ENCODE measurements at regions not wholly inside any gene's neighbourhood (a gene's known extent, or its start where the extent isn't known, plus 50 kb on each side); places are given as distances from the start of the nearest gene placed in this dataset.
A peak's percentile ranks its signal among the peaks of the same experiment; 100 is the strongest.

- H4K20me1 ChIP-seq (replicated peaks; ENCODE audit: control insufficient read depth, insufficient read depth, low read length) = no peaks in the 10 kb centered on the region
- no peaks in the 10 kb centered on the region for H3K9me1 ChIP-seq (ENCODE audit: control insufficient read depth, insufficient read depth, low read length)
- intact Hi-C loops (cut with micrococcal nuclease) = loop anchor here (2.0 kb wide), 2 partner anchors 41 to 201 kb away; no protein-coding TSS in a partner anchor
- no peaks in the 10 kb centered on the region for H3K79me2 ChIP-seq (ENCODE audit: control insufficient read depth, insufficient read depth, low read length)
- no peaks in the 10 kb centered on the region for H3K9me3 ChIP-seq (replicated peaks; ENCODE audit: control insufficient read depth, insufficient read depth, low read depth, low read length)
- POLR2A ChIA-PET = interaction anchor here (0.6 to 1.7 kb wide), 5 partner anchors 12 to 1961 kb away, joined by 3 to 5 read pairs (median 4); no protein-coding TSS in a partner anchor
- H3K4me1 ChIP-seq (replicated peaks in 1 of 2; ENCODE audit: control insufficient read depth in 2 of 2, insufficient read depth in 2 of 2, low read length in 2 of 2) = peaks cover 0 to 3% of the 10 kb centered on the region in 2 experiments; a peak in 3 of 5 replicates
- H3K4me3 ChIP-seq = peak overlapping the region; percentile 25
- 0% methylated on average over 1 of the region's 1 CpG for WGBS (ENCODE audit: insufficient coverage, low coverage, missing lambda C conversion rate)
- peak; percentile 48 to 86 (median 60) for DNase-seq (ENCODE audit: extremely low read depth in 1 of 4, low spot score in 3 of 4)
- in situ Hi-C loops (cut with MboI) = no loop called here
- no TSS peak for BruUV-seq (replicated peaks)
- H3K27ac ChIP-seq (ENCODE audit: extremely low read depth, low read depth, low read length) = peak overlapping the region; percentile 87
- peak overlapping the region; percentile 26 to 88; a peak in 3 of 4 replicates for H3K9ac ChIP-seq (ENCODE audit: insufficient read depth in 1 of 2, low read depth in 2 of 2, low read length in 2 of 2)
- peak overlapping the region; percentile 93 for H2AFZ ChIP-seq (ENCODE audit: low read depth, low read length)
- CTCF ChIA-PET (ENCODE audit: low intra/inter-chr PET ratio) = no interaction called here
- ATAC-seq = peak; percentile 93
- FAIRE-seq = peak; percentile 90
- no peaks in the 10 kb centered on the region for H3K27me3 ChIP-seq (ENCODE audit: control insufficient read depth in 2 of 2, insufficient read depth in 2 of 2, low read length in 2 of 2)
- peak overlapping the region; percentile 78 for H3K4me2 ChIP-seq (ENCODE audit: insufficient read depth, low read length)
- no peaks in the 10 kb centered on the region for H3K36me3 ChIP-seq (ENCODE audit: control insufficient read depth, insufficient read depth, low read length)
- 0 out of 2 replicates have a peak, but pooled peaks have one; percentile 6 for TF ChIP-seq VEZF1 (CRISPR knock-in tag; IDR thresholded peaks at IDR 0.05)
- 0 out of 2 replicates have a peak, but pooled peaks have one; percentile 70 for TF ChIP-seq ZNF197 (CRISPR knock-in tag; IDR thresholded peaks at IDR 0.05; ENCODE audit: low read depth)
- peak; percentile 89 for TF ChIP-seq MAFK (IDR thresholded peaks at IDR 0.05; ENCODE audit: low read length)
- no peak for TF ChIP-seq STAG1 (CRISPR knock-in tag; IDR thresholded peaks at IDR 0.05; ENCODE audit: borderline replicate concordance)
- TF ChIP-seq JUN (IDR thresholded peaks at IDR 0.05; ENCODE audit: borderline replicate concordance, low read depth, low read length) = 0 out of 2 replicates have a peak, but pooled peaks have one; percentile 30
- TF ChIP-seq JUN (CRISPR knock-in tag; IDR thresholded peaks at IDR 0.05; ENCODE audit: borderline replicate concordance) = no peak
- 0 out of 2 replicates have a peak, but pooled peaks have one; percentile 15 for TF ChIP-seq ATF7 (IDR thresholded peaks at IDR 0.05)
- TF ChIP-seq LCOR (CRISPR knock-in tag; IDR thresholded peaks at IDR 0.05) = no peak
- TF ChIP-seq ZNF512 (tag; IDR thresholded peaks at IDR 0.05) = no peak
- TF ChIP-seq ZNF436 (CRISPR knock-in tag; IDR thresholded peaks at IDR 0.05) = no peak
- no peak for TF ChIP-seq ZNF431 (CRISPR knock-in tag; IDR thresholded peaks at IDR 0.05)
- TF ChIP-seq ZNF592 (IDR thresholded peaks at IDR 0.05) = peak; percentile 7
- peak; percentile 74 for TF ChIP-seq LEF1 (IDR thresholded peaks at IDR 0.05)
- TF ChIP-seq SMARCA4 (IDR thresholded peaks at IDR 0.05) = peak; percentile 81
- peak in 1 of 2 experiments; percentile 82; a peak in 2 of 4 replicates for TF ChIP-seq MLLT1 (IDR thresholded peaks at IDR 0.05)
Measured at GRCh38 chr1:194658090-194658439, 1471.7 kb upstream of the B3GALT2 start.

All from K562 (cell line).